ENCODE measurements at regions not wholly inside any gene's neighbourhood (a gene's known extent, or its start where the extent isn't known, plus 50 kb on each side); places are given as distances from the start of the nearest gene placed in this dataset.

DNA sequence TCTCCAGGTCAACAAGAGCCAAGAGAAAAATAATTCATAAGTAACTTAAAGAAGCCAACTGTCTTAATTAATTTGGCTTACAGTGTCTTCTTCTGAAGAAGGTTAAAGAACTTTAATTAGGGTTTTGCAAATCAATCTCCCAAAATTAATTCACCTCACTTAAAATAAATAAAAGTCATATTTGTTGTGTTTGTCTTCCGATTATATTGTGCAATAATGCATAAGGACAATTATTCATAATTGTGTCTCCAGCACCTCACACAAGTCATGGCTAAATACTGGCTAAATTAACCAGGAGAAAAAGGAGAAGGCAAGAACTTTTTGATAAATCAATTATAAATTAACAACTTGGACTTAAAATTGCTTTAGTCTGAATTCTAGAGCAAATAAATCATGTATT is 899.0 kb upstream of the NR2F2 start:
- H3K27ac ChIP-seq (ENCODE audit: low read depth), result no peak overlapping the region
- peaks cover 2% of the 10 kb centered on the region; the same call in 1 of the 3 replicates for H3K4me1 Mint-ChIP-seq
- no peak overlapping the region for H2AFZ ChIP-seq
- H3K27ac Mint-ChIP-seq, result no peak overlapping the region
- no peaks in the 10 kb centered on the region for H3K4me1 ChIP-seq (ENCODE audit: insufficient read depth)
- H3K4me2 ChIP-seq, result no peak overlapping the region
- TF ChIP-seq, protein P1, sequence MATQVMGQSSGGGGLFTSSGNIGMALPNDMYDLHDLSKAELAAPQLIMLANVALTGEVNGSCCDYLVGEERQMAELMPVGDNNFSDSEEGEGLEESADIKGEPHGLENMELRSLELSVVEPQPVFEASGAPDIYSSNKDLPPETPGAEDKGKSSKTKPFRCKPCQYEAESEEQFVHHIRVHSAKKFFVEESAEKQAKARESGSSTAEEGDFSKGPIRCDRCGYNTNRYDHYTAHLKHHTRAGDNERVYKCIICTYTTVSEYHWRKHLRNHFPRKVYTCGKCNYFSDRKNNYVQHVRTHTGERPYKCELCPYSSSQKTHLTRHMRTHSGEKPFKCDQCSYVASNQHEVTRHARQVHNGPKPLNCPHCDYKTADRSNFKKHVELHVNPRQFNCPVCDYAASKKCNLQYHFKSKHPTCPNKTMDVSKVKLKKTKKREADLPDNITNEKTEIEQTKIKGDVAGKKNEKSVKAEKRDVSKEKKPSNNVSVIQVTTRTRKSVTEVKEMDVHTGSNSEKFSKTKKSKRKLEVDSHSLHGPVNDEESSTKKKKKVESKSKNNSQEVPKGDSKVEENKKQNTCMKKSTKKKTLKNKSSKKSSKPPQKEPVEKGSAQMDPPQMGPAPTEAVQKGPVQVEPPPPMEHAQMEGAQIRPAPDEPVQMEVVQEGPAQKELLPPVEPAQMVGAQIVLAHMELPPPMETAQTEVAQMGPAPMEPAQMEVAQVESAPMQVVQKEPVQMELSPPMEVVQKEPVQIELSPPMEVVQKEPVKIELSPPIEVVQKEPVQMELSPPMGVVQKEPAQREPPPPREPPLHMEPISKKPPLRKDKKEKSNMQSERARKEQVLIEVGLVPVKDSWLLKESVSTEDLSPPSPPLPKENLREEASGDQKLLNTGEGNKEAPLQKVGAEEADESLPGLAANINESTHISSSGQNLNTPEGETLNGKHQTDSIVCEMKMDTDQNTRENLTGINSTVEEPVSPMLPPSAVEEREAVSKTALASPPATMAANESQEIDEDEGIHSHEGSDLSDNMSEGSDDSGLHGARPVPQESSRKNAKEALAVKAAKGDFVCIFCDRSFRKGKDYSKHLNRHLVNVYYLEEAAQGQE (IDR thresholded peaks at IDR 0.05; ENCODE audit: unreplicated experiment), result no peak
- TF ChIP-seq, protein P2, sequence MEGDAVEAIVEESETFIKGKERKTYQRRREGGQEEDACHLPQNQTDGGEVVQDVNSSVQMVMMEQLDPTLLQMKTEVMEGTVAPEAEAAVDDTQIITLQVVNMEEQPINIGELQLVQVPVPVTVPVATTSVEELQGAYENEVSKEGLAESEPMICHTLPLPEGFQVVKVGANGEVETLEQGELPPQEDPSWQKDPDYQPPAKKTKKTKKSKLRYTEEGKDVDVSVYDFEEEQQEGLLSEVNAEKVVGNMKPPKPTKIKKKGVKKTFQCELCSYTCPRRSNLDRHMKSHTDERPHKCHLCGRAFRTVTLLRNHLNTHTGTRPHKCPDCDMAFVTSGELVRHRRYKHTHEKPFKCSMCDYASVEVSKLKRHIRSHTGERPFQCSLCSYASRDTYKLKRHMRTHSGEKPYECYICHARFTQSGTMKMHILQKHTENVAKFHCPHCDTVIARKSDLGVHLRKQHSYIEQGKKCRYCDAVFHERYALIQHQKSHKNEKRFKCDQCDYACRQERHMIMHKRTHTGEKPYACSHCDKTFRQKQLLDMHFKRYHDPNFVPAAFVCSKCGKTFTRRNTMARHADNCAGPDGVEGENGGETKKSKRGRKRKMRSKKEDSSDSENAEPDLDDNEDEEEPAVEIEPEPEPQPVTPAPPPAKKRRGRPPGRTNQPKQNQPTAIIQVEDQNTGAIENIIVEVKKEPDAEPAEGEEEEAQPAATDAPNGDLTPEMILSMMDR (conservative IDR thresholded peaks at IDR 0.05; ENCODE audit: low read depth in 2 of 2), result no peak
- TF ChIP-seq, protein P3, sequence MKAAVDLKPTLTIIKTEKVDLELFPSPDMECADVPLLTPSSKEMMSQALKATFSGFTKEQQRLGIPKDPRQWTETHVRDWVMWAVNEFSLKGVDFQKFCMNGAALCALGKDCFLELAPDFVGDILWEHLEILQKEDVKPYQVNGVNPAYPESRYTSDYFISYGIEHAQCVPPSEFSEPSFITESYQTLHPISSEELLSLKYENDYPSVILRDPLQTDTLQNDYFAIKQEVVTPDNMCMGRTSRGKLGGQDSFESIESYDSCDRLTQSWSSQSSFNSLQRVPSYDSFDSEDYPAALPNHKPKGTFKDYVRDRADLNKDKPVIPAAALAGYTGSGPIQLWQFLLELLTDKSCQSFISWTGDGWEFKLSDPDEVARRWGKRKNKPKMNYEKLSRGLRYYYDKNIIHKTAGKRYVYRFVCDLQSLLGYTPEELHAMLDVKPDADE (IDR thresholded peaks at IDR 0.05), result no peak
- TF ChIP-seq ZNF331 (CRISPR knock-in tag; IDR thresholded peaks at IDR 0.05; ENCODE audit: low read depth) (no peak), ZNF114 (CRISPR knock-in tag; IDR thresholded peaks at IDR 0.05) (no peak), EZH2 (IDR thresholded peaks at IDR 0.05; ENCODE audit: low read depth, unreplicated experiment) (no peak), POLR2AphosphoS5 (IDR thresholded peaks at IDR 0.05; ENCODE audit: low read depth) (no peak), NANOG (IDR thresholded peaks at IDR 0.05; ENCODE audit: borderline replicate concordance) (no peak)
- ATAC-seq (no peak), DNase-seq (ENCODE audit: low spot score) (no peak)
- H3K4me3 ChIP-seq, result no peak overlapping the region
- H3K9me3 Mint-ChIP-seq, result no peaks in the 10 kb centered on the region
- H3K36me3 ChIP-seq (ENCODE audit: insufficient read depth), result no peaks in the 10 kb centered on the region
- H3K27me3 Mint-ChIP-seq (ENCODE audit: insufficient read depth, low read depth, poor library complexity), result no peaks in the 10 kb centered on the region
- no peak overlapping the region for H3K4me3 Mint-ChIP-seq
- H3F3A ChIP-seq (replicated peaks; ENCODE audit: low read depth), result no peaks in the 10 kb centered on the region
- H3K9me2 ChIP-seq (ENCODE audit: insufficient read depth), result no peaks in the 10 kb centered on the region
- H3K27me3 ChIP-seq (ENCODE audit: insufficient read depth), result no peaks in the 10 kb centered on the region
- no peaks in the 10 kb centered on the region for H3K36me3 Mint-ChIP-seq (ENCODE audit: low read depth)
- H3K79me2 ChIP-seq (replicated peaks; ENCODE audit: insufficient read depth), result no peaks in the 10 kb centered on the region
- H4K20me1 ChIP-seq (replicated peaks; ENCODE audit: insufficient read depth), result no peaks in the 10 kb centered on the region

DNA sequence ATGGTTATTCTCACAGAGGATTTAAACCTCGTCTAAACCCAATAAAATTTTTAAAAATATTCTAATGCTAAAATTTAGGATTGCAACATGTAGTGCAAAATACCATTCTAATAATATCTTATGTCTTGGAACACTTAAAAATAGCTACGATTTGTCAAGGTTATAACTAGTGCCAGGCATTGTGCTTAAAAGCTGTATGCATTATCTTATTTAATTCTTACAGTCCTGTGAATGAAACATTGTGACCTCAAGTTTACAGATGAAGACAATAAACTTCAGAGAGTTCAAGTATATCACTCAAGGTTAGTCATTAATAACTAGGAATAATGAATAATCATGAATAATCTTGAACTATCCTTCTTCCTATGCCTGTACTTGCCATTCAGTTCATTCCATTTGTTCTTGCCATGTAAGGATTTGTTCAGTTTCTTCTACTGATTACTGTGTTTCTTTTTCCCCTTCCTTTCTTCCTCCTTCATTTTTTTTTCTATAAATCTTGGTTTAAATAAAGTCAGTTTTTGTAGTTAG is 897.6 kb upstream of the NR2F2 start:
- H3K4me3 ChIP-seq, result no peak overlapping the region
- no peaks in the 10 kb centered on the region for H3K27me3 ChIP-seq (ENCODE audit: insufficient read depth)
- H3F3A ChIP-seq (replicated peaks; ENCODE audit: low read depth), result no peaks in the 10 kb centered on the region
- no peaks in the 10 kb centered on the region for H3K9me2 ChIP-seq (ENCODE audit: insufficient read depth)
- Mint-ChIP-seq H3K27ac (no peak overlapping the region), H3K9me3 (no peaks in the 10 kb centered on the region), H3K27me3 (ENCODE audit: insufficient read depth, low read depth, poor library complexity) (no peaks in the 10 kb centered on the region), H3K4me1 (peaks cover 2% of the 10 kb centered on the region; the same call in 1 of the 3 replicates), H3K36me3 (ENCODE audit: low read depth) (no peaks in the 10 kb centered on the region), H3K4me3 (no peak overlapping the region)
- no peak overlapping the region for H3K4me2 ChIP-seq
- ATAC-seq (no peak), DNase-seq (ENCODE audit: low spot score) (no peak)
- no peaks in the 10 kb centered on the region for H3K4me1 ChIP-seq (ENCODE audit: insufficient read depth)
- no peak overlapping the region for H2AFZ ChIP-seq
- no peaks in the 10 kb centered on the region for H4K20me1 ChIP-seq (replicated peaks; ENCODE audit: insufficient read depth)
- no peaks in the 10 kb centered on the region for H3K79me2 ChIP-seq (replicated peaks; ENCODE audit: insufficient read depth)
- no peak overlapping the region for H3K27ac ChIP-seq (ENCODE audit: low read depth)
- H3K36me3 ChIP-seq (ENCODE audit: insufficient read depth), result no peaks in the 10 kb centered on the region
- TF ChIP-seq, protein P1 (IDR thresholded peaks at IDR 0.05; ENCODE audit: unreplicated experiment), result no peak
- no peak for TF ChIP-seq JUNB (IDR thresholded peaks at IDR 0.05; ENCODE audit: unreplicated experiment)
- TF ChIP-seq EZH2phosphoT487 (IDR thresholded peaks at IDR 0.05; ENCODE audit: unreplicated experiment), result no peak
- no peak for TF ChIP-seq POLR2AphosphoS5 (IDR thresholded peaks at IDR 0.05; ENCODE audit: low read depth)
- no peak for TF ChIP-seq NANOG (IDR thresholded peaks at IDR 0.05; ENCODE audit: borderline replicate concordance)
- TF ChIP-seq STAT1 (IDR thresholded peaks at IDR 0.05; ENCODE audit: unreplicated experiment), result no peak
- TF ChIP-seq ZNF331 (CRISPR knock-in tag; IDR thresholded peaks at IDR 0.05; ENCODE audit: low read depth), result no peak
- TF ChIP-seq EZH2 (IDR thresholded peaks at IDR 0.05; ENCODE audit: low read depth, unreplicated experiment), result no peak
- TF ChIP-seq ZNF114 (CRISPR knock-in tag; IDR thresholded peaks at IDR 0.05), result no peak
- TF ChIP-seq, protein P2 (conservative IDR thresholded peaks at IDR 0.05; ENCODE audit: low read depth in 2 of 2), result no peak
